COLO829 (cell line): ENCODE measurements at regions not wholly inside any gene's neighbourhood (a gene's known extent, or its start where the extent isn't known, plus 50 kb on each side); places are given as distances from the start of the nearest gene placed in this dataset.

ENCODE experiments used
- DNase-seq: peaks from one replicate; pipeline ENCODE4 v3.0.0; 2012; ENCODE audit warnings: low spot score

DNA sequence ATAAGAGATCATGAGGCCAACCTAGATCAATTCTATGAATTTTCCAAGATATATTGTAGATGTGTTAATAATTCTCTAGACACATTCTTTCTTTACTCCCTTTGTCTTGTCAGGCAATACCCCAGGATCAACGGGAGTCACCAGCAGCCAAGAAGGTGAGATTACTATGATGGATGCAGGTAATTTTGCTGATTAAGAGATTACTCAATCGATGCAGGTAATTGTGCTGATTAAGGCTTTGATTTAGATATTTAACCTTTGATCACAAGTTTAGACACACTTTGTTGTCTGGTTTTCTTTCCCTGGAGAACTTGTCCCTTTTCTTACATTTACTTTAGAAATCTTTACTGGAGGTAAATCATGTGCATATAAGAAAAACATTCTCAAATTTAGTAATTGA, 134.3 kb upstream of the CNTN1 start:
- DNase-seq = no peak

DNA sequence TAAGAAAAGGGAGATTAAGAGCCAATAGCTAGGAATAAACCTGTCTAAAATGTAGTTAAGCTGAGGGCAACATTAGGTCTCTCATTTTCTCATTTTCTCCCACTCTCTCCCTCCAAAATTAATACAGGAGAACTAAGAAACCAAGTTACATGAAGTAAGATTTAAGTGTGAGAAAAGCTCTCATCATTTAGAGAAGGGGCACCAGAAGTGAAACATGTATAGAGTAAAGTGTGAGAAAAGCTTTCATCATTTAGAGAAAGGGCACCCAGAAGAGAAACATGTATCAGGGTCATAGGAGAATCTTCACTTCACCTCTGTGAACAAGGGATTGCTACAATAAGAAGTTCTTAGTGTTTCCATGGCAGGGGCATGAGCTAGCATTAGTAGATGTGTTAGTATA, 132.4 kb upstream of the CNTN1 start:
- no peak for DNase-seq

DNA sequence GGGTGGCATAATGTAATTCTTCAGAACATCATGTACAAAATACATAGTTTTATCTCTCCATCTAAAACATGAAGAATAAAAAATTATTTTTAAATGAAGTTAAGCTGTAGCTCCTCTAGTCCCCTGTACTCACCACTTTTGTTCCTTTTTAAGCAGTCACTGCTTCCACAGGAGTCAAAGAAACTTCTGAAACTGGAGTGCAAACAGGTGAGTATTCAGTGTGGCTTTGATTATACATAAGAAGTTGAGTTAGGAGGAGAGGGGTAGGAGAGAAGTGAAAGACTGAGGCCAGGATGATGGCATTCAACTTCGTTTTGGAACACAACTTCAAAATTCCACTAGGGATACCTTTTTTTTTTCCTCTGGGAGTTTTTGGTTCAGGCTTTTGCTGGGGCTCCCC, 131.4 kb upstream of the CNTN1 start:
- no peak for DNase-seq

DNA sequence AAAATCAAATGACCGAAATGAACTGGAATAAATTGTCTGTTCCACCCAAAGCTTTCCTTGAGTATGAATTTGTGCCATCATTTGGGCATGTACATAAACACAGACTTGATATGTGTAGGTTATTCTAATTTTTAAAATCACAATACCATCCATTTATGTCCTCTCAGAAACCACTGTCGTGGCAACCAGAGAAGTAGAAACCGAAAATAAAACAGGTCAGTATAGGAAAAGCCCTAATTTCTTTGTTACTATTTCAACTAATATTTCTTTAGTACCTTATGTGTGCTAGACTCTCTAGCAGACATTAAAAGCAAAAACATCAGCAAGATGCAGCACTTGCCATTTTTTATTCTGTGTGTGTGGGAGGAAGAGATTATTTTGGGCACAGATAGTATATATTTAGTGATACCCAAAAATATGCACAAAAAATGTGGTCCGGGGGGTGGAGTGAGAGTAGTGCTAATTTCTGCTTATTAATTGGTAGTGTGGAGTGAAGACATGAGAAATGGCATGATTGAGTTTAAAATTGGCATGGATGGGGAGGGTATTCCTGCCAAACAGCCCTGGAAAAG, 130.8 kb upstream of the CNTN1 start:
- DNase-seq = no peak

DNA sequence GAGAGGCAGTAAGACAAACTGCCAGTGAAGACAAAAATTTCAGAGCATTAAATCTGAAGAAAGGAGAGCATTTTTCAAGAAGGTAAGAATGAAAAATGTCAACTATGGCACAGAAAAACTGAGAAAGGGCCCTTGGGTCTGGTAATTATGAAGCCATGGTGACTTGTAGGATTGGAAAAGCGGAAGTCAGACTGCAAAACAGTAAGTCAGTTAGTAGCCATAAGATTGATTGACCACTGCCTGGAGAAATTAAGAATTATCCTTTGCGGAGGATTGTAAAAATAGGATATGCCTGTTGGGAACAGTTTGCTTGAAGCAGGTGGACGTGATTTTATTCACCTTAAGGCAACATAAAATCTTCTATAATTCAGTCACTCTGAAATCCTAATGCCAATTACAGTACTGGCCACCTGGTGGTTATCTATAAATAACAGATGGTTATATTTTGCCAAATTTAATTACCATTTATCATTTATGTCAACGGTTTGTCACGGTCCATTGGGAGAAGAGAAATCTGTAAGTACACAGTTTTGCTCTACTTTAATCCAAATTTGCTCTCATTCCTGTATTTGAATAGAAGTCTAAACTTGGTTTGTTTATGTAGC, 127.1 kb upstream of the CNTN1 start:
- no peak for DNase-seq

DNA sequence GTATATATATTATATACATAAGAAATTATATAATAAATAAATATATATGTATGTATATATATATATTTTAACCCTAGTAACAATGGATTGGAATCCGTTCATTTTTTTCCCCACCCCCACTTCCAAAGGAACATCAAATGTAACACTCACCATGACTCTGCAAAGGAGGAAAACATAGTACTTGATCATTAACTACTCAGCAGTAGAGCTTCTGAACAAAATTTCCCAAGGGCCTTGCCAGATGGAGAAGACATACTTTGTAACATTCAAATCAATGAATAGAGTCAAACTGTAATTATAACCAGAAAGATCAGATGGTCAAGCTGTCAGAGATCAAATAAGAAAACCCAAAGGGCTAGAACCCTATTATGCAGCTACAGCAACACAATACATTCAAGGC, 126.0 kb upstream of the CNTN1 start:
- DNase-seq = no peak

DNA sequence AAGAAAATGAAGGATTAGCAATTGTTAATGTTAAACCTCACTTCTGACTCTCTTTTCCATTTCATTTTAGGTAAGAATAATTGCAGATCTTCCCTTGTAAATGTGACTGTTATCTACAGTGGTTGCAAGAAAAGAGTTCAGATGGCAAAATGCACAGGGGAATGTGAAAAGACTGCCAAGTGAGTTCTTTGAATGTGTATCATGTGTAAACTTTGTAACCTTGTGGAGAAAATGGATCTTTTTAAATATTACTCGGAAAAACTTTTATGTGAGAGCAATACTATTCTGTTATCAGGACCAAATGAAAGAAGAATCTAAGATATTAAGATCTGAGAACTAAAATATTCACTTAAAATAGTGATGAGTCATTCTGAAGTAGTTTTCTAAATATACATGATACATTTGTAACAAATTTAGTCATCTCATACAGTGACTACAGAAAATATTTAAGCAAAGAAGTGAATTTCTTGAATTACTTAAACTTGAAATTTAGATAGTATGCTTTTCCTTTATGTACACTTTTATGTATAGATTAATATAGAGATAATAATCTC, 122.5 kb upstream of the CNTN1 start:
- no peak for DNase-seq

DNA sequence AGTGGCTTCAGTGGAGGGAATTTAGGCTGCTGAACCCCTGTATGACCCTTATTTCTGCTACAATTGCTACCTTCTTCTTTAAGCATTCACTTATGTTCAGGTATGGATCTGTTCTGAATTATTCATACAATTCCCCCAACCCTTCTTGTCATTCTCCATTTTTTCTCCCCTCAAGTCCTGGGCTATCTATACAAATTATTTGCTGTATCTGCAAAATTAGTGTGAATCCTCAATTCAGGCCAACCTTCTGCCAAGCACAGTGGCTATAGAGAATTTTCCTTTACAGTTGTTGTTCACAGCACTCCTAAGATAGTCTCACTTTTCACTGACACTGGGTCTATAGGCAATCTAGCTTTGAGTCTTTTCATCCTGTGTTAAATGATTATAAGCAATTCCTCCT, 119.2 kb upstream of the CNTN1 start:
- DNase-seq = no peak

DNA sequence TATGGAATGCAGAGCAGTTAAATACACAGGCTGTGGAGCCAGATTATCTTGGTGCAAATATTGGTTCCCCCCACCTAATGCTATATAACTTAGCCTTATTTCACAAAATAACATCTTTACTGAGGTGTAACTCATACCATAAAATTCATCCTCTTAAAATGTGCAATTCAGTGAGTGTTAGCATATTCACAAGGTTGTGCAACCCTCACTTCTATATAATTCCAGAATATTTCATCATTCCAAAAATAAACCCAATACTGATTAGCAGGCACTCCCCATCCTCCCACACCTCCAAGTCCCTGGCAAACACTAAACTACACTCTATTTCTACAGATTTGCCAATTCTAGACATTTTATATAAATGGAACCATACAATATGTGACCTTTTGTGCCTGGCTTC, 116.3 kb upstream of the CNTN1 start:
- no peak for DNase-seq

DNA sequence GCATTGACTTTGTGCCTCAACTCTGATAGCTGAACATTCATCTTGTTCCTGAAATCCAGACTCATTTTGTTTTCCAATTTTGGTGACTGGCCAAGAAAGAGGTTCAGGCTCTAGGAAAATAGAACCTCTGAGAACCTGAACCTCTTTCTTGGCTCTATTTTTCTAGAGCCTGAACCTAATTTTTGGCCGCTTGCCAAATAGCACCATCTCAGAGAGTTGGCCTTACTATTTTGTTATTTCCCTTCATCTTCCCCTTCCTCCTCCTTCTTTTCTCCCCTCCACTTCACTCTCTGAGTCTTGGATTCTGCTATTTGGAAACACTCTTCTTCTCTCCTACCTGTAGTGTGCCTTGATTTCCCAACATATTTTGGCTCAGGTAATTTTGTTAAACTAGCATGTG, 114.4 kb upstream of the CNTN1 start:
- DNase-seq = no peak

DNA sequence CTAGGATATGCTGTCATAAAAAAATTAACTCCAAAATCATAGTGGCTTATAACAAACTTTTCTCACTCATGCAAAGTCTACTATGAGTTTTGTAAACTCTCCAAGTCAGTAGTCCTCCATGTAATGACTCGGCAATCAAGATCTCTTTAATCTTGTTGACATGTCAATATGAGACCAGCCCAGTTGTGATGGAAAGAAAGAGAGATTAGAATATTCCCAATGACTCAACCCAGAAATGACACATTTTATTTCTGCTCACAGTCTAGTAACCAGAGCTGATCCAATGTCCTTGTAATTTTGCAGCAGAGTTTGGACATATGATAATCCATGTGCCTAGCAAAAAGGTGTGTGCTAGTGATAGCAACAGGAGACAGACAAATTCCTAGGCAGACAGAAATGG, 112.6 kb upstream of the CNTN1 start:
- DNase-seq = no peak

DNA sequence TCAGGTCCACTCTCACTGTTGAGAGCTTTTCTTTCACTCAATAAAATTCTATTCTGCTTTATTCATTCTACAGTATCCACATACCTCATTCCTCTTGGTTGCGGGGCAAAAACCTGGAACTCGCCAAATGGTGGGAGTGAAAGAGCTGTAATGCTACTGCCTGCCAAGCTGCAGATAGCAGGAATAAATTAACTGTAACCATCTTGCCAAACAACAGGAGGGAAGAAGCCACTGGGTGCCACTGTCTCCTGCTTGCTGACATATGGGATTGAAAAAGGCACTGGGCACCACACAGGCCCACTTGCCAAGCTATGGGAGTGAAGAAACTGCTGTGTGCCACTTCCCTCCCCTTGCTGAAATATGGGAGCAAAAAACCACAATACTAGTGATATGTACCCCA, 111.9 kb upstream of the CNTN1 start:
- DNase-seq = no peak

DNA sequence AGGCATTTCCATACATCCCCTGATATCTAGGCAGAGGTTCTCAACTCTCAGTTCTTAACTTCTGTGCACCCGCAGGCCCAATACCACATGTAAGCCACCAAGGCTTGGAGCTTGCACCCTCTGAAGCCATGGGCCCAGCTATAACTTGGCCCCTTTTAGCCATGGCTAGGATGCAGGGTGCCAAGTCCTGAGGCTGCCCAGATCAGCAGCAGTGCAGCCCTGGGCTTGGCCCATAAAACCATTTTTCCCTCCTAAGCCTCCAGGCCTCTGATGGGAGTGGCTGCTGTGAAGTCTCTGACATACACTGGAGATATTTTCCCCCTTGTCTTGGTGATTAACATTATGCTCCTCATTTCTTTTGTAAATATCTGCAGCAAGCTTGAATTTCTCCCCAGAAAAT, 110.3 kb upstream of the CNTN1 start:
- DNase-seq = no peak

DNA sequence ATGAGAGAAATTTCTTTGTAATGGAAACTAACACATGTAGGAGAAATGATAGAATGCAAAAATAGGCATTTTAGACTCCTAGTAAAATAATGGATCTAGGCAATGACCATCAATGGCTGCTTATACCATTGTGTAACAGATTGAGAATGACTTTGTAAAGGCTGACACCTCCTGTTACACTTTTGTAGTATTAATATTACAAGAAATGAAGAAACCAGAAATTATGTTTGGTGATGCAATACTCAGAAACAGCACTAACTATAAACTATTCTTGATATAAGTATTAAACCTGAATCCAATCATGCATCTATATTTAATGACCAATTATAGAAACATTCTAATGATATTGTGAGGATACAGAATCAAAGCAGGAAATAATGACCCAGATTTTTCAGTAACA, 108.5 kb upstream of the CNTN1 start:
- DNase-seq = no peak

DNA sequence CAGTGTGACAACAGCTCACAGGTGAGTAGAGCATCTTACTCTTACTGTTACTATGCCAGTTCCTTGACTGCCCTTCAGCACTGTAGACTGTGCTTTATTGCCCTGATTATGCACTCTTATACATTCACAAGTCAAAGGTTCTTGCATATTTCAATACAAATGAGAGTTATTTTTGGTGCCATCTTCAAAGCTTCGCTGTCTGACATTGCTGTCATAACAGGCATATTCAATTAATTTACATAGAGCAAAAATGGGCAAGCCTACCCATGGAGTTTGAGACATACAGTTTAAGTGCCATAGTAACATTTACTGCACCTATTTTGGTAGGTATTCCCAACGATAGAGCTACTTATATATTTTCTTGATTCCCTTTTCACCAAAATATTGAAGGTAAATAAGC, 107.5 kb upstream of the CNTN1 start:
- DNase-seq = no peak

DNA sequence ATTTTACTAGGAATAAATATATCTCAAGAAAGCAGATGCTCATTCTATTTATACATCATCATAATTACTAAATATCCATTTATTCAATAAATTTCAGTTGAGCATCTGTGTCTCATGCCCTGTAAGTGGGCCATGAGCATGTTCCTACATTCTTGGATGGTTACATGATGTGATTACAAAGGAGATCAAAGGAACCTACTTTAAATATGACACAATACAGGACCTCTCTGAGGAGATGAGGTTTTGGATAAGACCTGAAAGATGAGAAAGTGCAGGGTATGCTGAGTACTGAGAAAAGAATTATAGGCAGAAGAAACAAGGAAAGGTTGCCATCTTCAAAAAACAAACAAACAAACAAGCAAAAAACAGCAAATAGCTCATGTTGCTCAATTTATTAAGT, 105.4 kb upstream of the CNTN1 start:
- no peak for DNase-seq

DNA sequence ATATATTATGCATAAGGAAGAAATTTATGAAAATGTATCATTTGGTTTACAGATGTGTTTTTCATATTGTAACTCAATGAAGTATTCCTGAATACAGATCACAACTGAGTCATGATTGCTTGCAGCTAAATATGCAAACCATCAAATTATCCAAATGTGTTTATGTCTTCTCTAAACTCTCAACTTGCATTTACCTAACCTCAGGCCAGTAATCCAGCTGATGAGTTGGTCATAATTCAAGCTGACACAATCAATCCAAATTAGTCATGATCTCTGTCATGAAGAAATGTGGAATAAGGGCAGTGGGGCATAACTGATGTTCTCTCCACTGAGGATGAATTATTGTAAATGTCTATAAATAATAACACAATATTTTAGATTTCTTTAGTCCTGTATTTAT, 104.8 kb upstream of the CNTN1 start:
- DNase-seq = no peak

DNA sequence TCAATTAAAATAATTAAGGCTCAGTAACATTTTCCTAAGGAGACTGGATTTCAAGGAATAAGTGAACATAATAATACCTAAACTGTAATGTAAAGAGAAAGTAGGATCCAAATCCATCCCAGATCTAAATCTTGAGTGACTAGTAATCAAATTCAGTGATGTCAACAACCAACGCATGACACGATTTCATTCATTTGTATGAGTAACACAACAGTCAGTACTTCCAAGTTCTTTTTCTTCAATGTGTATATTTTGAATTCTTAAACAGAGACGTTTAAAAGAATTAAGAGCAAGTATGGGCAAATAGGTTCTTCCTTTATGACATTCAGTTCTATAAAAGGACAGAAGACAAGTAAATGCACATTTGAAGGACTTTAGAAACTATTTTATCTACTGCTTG, 104.3 kb upstream of the CNTN1 start:
- no peak for DNase-seq

DNA sequence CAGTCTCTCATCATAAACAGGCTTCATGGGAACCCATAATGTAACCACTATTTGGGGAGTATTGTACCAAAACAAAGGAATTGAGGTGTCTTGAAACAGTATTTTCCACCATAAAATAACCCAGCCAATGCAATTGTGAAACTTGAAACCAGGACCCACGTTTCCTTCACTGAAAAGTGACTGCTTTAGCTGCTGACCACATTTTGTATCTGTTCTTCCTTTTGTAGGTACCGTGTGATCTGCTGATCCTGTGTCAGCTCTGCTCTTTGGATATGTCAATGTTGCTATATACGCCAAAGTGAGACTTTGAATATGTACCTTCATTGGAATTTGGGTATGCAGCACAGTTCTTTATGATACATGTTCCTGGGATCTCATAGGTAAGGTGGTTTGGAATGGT, 95.1 kb upstream of the CNTN1 start:
- no peak for DNase-seq

DNA sequence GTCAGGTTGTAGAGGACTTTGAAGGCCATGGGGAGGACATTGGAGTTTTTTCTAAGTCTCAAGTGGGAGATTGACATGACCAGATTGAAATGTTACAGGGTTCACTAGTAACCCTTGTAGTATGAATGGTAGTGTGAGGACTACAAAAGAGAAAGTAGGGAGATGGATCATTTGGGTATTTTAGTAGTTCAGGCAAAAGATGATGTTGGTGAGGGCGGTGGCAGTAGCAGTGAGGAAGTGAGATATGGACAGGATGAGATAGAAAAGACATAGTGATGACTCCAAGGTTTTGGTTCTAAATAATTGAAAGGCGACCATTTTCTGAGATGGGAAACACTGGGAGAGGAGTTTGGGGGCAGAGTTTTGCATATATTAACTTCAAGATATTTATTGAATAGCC, 94.2 kb upstream of the CNTN1 start:
- DNase-seq = no peak

DNA sequence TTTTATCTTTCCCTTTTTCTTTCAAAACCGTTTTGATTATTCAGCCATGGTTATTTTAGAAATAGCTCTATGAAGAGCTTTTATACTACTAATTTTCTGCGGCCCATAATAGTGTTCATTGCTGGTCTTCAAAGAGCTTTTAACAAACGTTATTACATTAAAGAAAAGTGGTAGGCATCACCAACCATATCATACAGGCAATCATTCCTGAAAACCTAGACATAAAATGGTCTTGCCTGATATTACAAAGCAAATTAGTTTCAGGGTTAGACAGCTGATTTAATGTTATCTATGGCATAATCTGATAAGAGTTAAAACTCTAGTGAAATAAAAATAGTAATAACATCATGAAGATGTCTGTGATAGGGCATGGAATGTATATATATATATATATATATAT, 89.7 kb upstream of the CNTN1 start:
- DNase-seq = no peak

DNA sequence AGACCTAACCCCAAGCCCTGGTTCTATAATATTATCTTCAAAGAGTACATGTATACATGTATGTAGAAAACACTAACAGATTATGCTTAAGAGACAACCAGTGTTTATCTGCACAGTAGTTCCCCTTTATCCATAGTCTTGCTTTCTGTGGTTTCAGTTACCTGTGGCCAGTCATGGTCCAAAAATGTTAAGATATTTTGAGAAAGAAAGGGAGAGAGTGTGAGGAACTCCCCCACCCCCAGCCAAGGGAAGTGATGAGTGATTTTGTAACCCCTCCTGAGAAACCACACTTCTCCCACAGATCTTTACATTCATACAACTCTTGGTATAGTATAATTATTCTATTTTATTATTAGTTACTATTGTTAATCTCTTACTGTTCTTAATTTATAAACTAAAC, 77.3 kb upstream of the CNTN1 start:
- no peak for DNase-seq

DNA sequence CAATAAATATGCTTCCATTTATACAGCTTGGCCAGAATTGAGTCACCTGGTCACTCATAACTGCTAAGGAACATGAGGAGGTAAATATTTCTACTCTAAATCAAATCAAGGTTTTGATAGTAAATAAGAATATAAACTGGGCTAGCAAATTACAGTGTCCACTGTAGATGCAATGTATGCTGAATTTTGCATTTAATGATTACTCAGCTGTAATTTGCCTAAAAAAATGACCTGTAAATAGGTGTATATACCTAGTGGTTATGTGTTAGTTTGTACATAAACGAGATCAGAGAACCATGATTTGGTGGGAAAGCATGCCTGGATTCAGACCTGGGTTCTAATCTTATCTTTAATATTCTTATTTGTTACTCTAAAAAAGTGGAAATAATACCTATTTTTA, 76.6 kb upstream of the CNTN1 start:
- no peak for DNase-seq

DNA sequence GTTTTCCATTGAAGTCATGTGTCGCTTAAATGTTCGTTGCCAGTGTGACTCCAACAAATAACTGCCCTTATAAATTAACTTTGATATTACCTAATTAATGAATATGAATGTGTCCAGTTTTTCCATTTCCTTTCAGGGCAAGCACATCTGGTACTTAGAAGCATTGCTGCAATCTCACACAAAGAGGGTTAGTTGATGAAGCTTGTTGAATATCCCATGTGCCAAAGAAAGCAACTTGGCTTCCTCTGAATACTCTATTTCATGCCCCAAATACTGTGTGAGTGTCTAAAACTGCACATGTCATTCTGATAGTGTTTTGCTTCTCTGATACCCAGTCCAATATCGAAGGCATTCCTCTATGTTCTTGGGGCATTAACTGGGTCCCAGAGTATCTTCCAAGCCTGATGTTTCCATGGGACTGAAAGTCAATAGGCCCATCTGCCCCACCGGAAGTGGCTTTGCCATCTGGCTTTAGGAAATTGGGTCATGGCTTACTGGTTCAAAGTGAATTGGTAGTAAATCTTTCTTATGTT, 75.8 kb upstream of the CNTN1 start:
- no peak for DNase-seq
